Mesenchymal stem cell (in vitro differentiated cells and primary cell): ENCODE measurements at regions not wholly inside any gene's neighbourhood (a gene's known extent, or its start where the extent isn't known, plus 50 kb on each side); places are given as distances from the start of the nearest gene placed in this dataset.

Source experiments
- DNase-seq: peaks from one replicate; pipeline ENCODE4 v3.0.0-alpha.2; 2013
- H2AFZ ChIP-seq: one replicate; pipeline ENCODE4 v1.6.1; 2013; ENCODE audit warnings: low read depth, mild to moderate bottlenecking, control low read depth, inconsistent platforms, low read length, moderate library complexity
- H2AK5ac ChIP-seq: 2 replicates; pipeline ENCODE4 v1.6.1; 2013; ENCODE audit warnings: low read length, moderate library complexity, mild to moderate bottlenecking, inconsistent platforms; ENCODE audit not compliant: severe bottlenecking
- H2BK120ac ChIP-seq: one replicate; pipeline ENCODE4 v1.6.1; 2013; ENCODE audit warnings: low read depth, mild to moderate bottlenecking, inconsistent platforms, low read length, moderate library complexity
- H2BK12ac ChIP-seq, 2 experiments: one replicate each; pipeline ENCODE4 v1.6.1; 2013; ENCODE audit warnings: inconsistent platforms in 2 of 2, low read length in 2 of 2, mild to moderate bottlenecking in 2 of 2, moderate library complexity in 2 of 2, control low read depth in 1 of 2
- H2BK15ac ChIP-seq: one replicate; pipeline ENCODE4 v1.6.1; 2013; ENCODE audit warnings: mild to moderate bottlenecking, low read depth, inconsistent platforms; ENCODE audit not compliant: poor library complexity, severe bottlenecking
- H2BK5ac ChIP-seq: 2 replicates; pipeline ENCODE4 v1.6.1; 2013; ENCODE audit warnings: low read depth, mild to moderate bottlenecking, low read length, control low read depth, inconsistent platforms; ENCODE audit not compliant: poor library complexity, severe bottlenecking
- H3K14ac ChIP-seq, 2 experiments: one replicate each; pipeline ENCODE4 v1.6.1; 2013; ENCODE audit warnings: inconsistent platforms in 2 of 2, low read length in 2 of 2, control low read depth in 1 of 2, mild to moderate bottlenecking in 1 of 2, moderate library complexity in 1 of 2
- H3K18ac ChIP-seq, 2 experiments: one replicate each; pipeline ENCODE4 v1.6.1; 2013; ENCODE audit warnings: inconsistent platforms in 2 of 2, low read length in 2 of 2, control low read depth in 1 of 2, low read depth in 1 of 2, mild to moderate bottlenecking in 1 of 2
- H3K23ac ChIP-seq, 2 experiments: one replicate each; pipeline ENCODE4 v1.6.1; 2013; ENCODE audit warnings: inconsistent platforms in 2 of 2, low read length in 2 of 2, mild to moderate bottlenecking in 2 of 2, moderate library complexity in 2 of 2, control low read depth in 1 of 2
- H3K27ac ChIP-seq: 2 replicates; pipeline ENCODE4 v1.5.1; 2013; ENCODE audit warnings: mild to moderate bottlenecking, moderate library complexity, low read length, control low read depth, inconsistent platforms; ENCODE audit not compliant: poor library complexity, severe bottlenecking
- H3K27me3 ChIP-seq, 2 experiments: 2 replicates each; pipeline versions ENCODE4 v1.6.1 to v1.7.0; 2013; ENCODE audit warnings: low read length in 2 of 2, mild to moderate bottlenecking in 2 of 2, moderate library complexity in 2 of 2, control low read depth in 1 of 2, inconsistent platforms in 1 of 2; ENCODE audit not compliant: control insufficient read depth in 1 of 2, insufficient read depth in 1 of 2
- H3K36me3 ChIP-seq, 2 experiments: 2 replicates each; pipeline versions ENCODE4 v1.6.1 to v1.7.0; 2013; ENCODE audit warnings: low read length in 2 of 2, control low read depth in 1 of 2, inconsistent platforms in 1 of 2, low read depth in 1 of 2, mild to moderate bottlenecking in 1 of 2; ENCODE audit not compliant: insufficient read depth in 2 of 2, control insufficient read depth in 1 of 2
- H3K4ac ChIP-seq, 2 experiments: one replicate each; pipeline ENCODE4 v1.6.1; 2013; ENCODE audit warnings: inconsistent platforms in 2 of 2, low read length in 2 of 2, mild to moderate bottlenecking in 2 of 2, moderate library complexity in 2 of 2, control low read depth in 1 of 2, low read depth in 1 of 2
- H3K4me1 ChIP-seq: 2 replicates; pipeline ENCODE4 v1.6.1; 2013; ENCODE audit warnings: low read depth, low read length, control low read depth; ENCODE audit not compliant: control insufficient read depth, insufficient read depth
- H3K4me2 ChIP-seq: 2 replicates; pipeline ENCODE4 v1.6.1; 2013; ENCODE audit warnings: low read length, mild to moderate bottlenecking, inconsistent platforms; ENCODE audit not compliant: poor library complexity, severe bottlenecking
- H3K4me3 ChIP-seq, 2 experiments: 2 replicates each; pipeline versions ENCODE4 v1.5.1 to v1.7.0; 2013; ENCODE audit warnings: low read length in 2 of 2, mild to moderate bottlenecking in 2 of 2, control low read depth in 1 of 2, low read depth in 1 of 2; ENCODE audit not compliant: insufficient read depth in 1 of 2
- H3K79me1 ChIP-seq: replicated peaks from 2 replicates; pipeline ENCODE4 v1.6.1; 2013; ENCODE audit warnings: mild to moderate bottlenecking, control low read depth, low read length, inconsistent platforms; ENCODE audit not compliant: poor library complexity, severe bottlenecking
- H3K9ac ChIP-seq: 2 replicates; pipeline ENCODE4 v1.7.0; 2013; ENCODE audit warnings: mild to moderate bottlenecking, low read length, moderate library complexity
- H3K9me3 ChIP-seq: 2 replicates; pipeline ENCODE4 v1.7.0; 2013; ENCODE audit warnings: mild to moderate bottlenecking, low read length; ENCODE audit not compliant: control insufficient read depth
- H4K8ac ChIP-seq: one replicate; pipeline ENCODE4 v1.6.1; 2013; ENCODE audit warnings: inconsistent platforms, mild to moderate bottlenecking, low read length, moderate library complexity
- H4K91ac ChIP-seq: one replicate; pipeline ENCODE4 v1.6.1; 2013; ENCODE audit warnings: mild to moderate bottlenecking, low read length, inconsistent platforms
- WGBS: methylation state at CpG from one replicate; pipeline ENCODE4 v1.1.7; 2013; ENCODE audit warnings: mixed read lengths; 5-methylcytosine and 5-hydroxymethylcytosine counted together

- H3K79me1 ChIP-seq, result no peaks in the 10 kb centered on the region
- H3K27me3 ChIP-seq, result no peaks in the 10 kb centered on the region
- DNase-seq, result peak; percentile 21
- H3K9ac ChIP-seq, result peak overlapping the region; percentile 36
- no peak overlapping the region for H3K4me2 ChIP-seq
- H3K4me3 ChIP-seq, result no peak overlapping the region
- H3K27ac ChIP-seq, result no peak overlapping the region
- H3K9me3 ChIP-seq, result no peaks in the 10 kb centered on the region
- H3K36me3 ChIP-seq, result no peaks in the 10 kb centered on the region
- H2AFZ ChIP-seq, result no peak overlapping the region
- H4K91ac ChIP-seq, result no peak overlapping the region
- no peak overlapping the region for H2AK5ac ChIP-seq
- no peaks in the 10 kb centered on the region for H3K4me1 ChIP-seq
- no CpG with 5 or more reads among the region's 2 CpGs for WGBS
- no peak overlapping the region for H3K23ac ChIP-seq
- H2BK15ac ChIP-seq, result no peak overlapping the region
- no peak overlapping the region for H2BK12ac ChIP-seq
- H2BK120ac ChIP-seq, result no peak overlapping the region
- no peak overlapping the region for H4K8ac ChIP-seq
- no peak overlapping the region for H3K4ac ChIP-seq
- no peak overlapping the region for H2BK5ac ChIP-seq
- no peak overlapping the region for H3K18ac ChIP-seq
- H3K14ac ChIP-seq, result no peak overlapping the region
These were observed 263.4 kb upstream of the DDI1 start for GRCh38 chr11:103773059-103773458.

GRCh38 chr11:103773537-103773936 lies 262.9 kb upstream of the DDI1 start:
- Histone ChIP-seq H2BK120ac (no peak overlapping the region), H2AFZ (no peak overlapping the region), H2BK12ac (no peak overlapping the region), H3K79me1 (no peaks in the 10 kb centered on the region), H3K4me3 (no peak overlapping the region), H4K8ac (no peak overlapping the region), H3K14ac (no peak overlapping the region), H4K91ac (no peak overlapping the region), H3K18ac (no peak overlapping the region), H2AK5ac (no peak overlapping the region), H3K9me3 (no peaks in the 10 kb centered on the region), H3K36me3 (no peaks in the 10 kb centered on the region), H2BK15ac (no peak overlapping the region), H3K4me1 (no peaks in the 10 kb centered on the region), H3K27ac (no peak overlapping the region), H3K23ac (no peak overlapping the region), H3K27me3 (no peaks in the 10 kb centered on the region), H2BK5ac (no peak overlapping the region), H3K9ac (no peak overlapping the region), H3K4ac (no peak overlapping the region), H3K4me2 (no peak overlapping the region)
- 94% methylated on average over 13 of the region's 13 CpGs for WGBS
- no peak for DNase-seq

- Histone ChIP-seq H3K4ac (no peak overlapping the region), H3K4me2 (no peak overlapping the region), H3K14ac (no peak overlapping the region), H3K4me1 (no peaks in the 10 kb centered on the region), H3K18ac (no peak overlapping the region), H2AK5ac (no peak overlapping the region), H3K27ac (no peak overlapping the region), H3K27me3 (no peaks in the 10 kb centered on the region), H2BK12ac (no peak overlapping the region), H2BK120ac (no peak overlapping the region), H3K9me3 (no peaks in the 10 kb centered on the region), H4K91ac (no peak overlapping the region), H3K9ac (no peak overlapping the region), H2BK15ac (no peak overlapping the region), H3K36me3 (no peaks in the 10 kb centered on the region), H2BK5ac (no peak overlapping the region), H3K4me3 (no peak overlapping the region), H3K23ac (no peak overlapping the region), H4K8ac (no peak overlapping the region), H2AFZ (no peak overlapping the region), H3K79me1 (no peaks in the 10 kb centered on the region)
- 80% methylated on average over 1 of the region's 1 CpG for WGBS
- no peak for DNase-seq
These were observed 257.4 kb upstream of the DDI1 start for GRCh38 chr11:103779054-103779453.

GRCh38 chr11:103789952-103790351 lies 246.5 kb upstream of the DDI1 start:
- Histone ChIP-seq H2AFZ (no peak overlapping the region), H3K27me3 (no peaks in the 10 kb centered on the region), H3K18ac (no peak overlapping the region), H3K4me1 (no peaks in the 10 kb centered on the region), H2BK12ac (no peak overlapping the region), H3K9ac (no peak overlapping the region), H4K91ac (no peak overlapping the region), H2BK120ac (no peak overlapping the region), H2BK5ac (no peak overlapping the region), H2BK15ac (no peak overlapping the region), H3K27ac (no peak overlapping the region), H3K4ac (no peak overlapping the region), H3K4me3 (no peak overlapping the region), H3K4me2 (no peak overlapping the region), H3K9me3 (peaks cover 10% of the 10 kb centered on the region), H4K8ac (no peak overlapping the region), H3K23ac (no peak overlapping the region), H3K14ac (no peak overlapping the region), H2AK5ac (no peak overlapping the region), H3K79me1 (no peaks in the 10 kb centered on the region), H3K36me3 (no peaks in the 10 kb centered on the region)
- DNase-seq, result no peak
